Osteocyte (in vitro differentiated cells): ENCODE measurements at regions not wholly inside any gene's neighbourhood (a gene's known extent, or its start where the extent isn't known, plus 50 kb on each side); places are given as distances from the start of the nearest gene placed in this dataset.

ENCODE experiments used
- DNase-seq: peaks from one replicate; pipeline ENCODE4 v3.0.0; 2021; ENCODE audit warnings: mixed read lengths; ENCODE audit not compliant: unreplicated experiment; ENCODE audit errors: extremely low spot score
- H3K27ac Mint-ChIP-seq: one replicate; pipeline ENCODE4 v1.8.0; 2021; ENCODE audit warnings: mild to moderate bottlenecking, mixed read lengths; ENCODE audit not compliant: unreplicated experiment
- H3K27me3 Mint-ChIP-seq: one replicate; pipeline ENCODE4 v1.8.0; 2021; ENCODE audit warnings: mixed read lengths; ENCODE audit not compliant: unreplicated experiment
- H3K36me3 Mint-ChIP-seq: one replicate; pipeline ENCODE4 v1.8.0; 2021; ENCODE audit warnings: mixed read lengths; ENCODE audit not compliant: unreplicated experiment
- H3K4me1 Mint-ChIP-seq: one replicate; pipeline ENCODE4 v1.8.0; 2021; ENCODE audit warnings: mixed read lengths; ENCODE audit not compliant: unreplicated experiment
- H3K4me3 Mint-ChIP-seq: one replicate; pipeline ENCODE4 v1.8.0; 2021; ENCODE audit warnings: mild to moderate bottlenecking, moderate library complexity, mixed read lengths; ENCODE audit not compliant: unreplicated experiment
- H3K9me3 Mint-ChIP-seq: one replicate; pipeline ENCODE4 v1.8.0; 2021; ENCODE audit warnings: mixed read lengths; ENCODE audit not compliant: unreplicated experiment
- TF ChIP-seq, protein P1 (sequence below): fragments of 200-600 bp; sonication (generic); IDR thresholded peaks from 2 replicates; pipeline ENCODE4 v1.5.0; 2021; ENCODE audit warnings: antibody characterized with exemption, mild to moderate bottlenecking, moderate library complexity

DNA sequence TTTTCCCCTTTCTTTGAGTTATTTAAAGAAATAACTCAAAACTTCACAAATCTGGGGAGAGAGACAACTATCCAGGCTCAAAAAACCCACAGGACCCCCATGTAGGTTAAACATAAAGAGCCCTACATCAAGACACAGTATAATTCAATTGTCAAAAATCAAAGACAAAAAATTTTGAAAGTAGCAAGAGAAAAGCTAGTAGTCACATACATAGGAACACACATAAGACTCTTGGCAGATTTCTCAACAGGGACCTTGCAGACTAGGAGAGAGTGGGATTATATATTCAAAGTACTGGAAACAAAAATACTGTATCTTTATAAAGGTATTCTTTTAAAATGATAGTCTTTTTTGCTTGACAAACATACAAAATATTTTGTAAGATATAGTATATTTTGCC is 296.9 kb downstream of the OSTF1 start:
- no peak for DNase-seq
- Mint-ChIP-seq H3K27me3 (no peaks in the 10 kb centered on the region), H3K36me3 (peaks cover 11% of the 10 kb centered on the region), H3K27ac (no peak overlapping the region), H3K4me3 (no peak overlapping the region), H3K4me1 (peaks cover 21% of the 10 kb centered on the region), H3K9me3 (peaks cover 31% of the 10 kb centered on the region)
- TF ChIP-seq, protein P1, sequence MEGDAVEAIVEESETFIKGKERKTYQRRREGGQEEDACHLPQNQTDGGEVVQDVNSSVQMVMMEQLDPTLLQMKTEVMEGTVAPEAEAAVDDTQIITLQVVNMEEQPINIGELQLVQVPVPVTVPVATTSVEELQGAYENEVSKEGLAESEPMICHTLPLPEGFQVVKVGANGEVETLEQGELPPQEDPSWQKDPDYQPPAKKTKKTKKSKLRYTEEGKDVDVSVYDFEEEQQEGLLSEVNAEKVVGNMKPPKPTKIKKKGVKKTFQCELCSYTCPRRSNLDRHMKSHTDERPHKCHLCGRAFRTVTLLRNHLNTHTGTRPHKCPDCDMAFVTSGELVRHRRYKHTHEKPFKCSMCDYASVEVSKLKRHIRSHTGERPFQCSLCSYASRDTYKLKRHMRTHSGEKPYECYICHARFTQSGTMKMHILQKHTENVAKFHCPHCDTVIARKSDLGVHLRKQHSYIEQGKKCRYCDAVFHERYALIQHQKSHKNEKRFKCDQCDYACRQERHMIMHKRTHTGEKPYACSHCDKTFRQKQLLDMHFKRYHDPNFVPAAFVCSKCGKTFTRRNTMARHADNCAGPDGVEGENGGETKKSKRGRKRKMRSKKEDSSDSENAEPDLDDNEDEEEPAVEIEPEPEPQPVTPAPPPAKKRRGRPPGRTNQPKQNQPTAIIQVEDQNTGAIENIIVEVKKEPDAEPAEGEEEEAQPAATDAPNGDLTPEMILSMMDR, result no peak

DNA sequence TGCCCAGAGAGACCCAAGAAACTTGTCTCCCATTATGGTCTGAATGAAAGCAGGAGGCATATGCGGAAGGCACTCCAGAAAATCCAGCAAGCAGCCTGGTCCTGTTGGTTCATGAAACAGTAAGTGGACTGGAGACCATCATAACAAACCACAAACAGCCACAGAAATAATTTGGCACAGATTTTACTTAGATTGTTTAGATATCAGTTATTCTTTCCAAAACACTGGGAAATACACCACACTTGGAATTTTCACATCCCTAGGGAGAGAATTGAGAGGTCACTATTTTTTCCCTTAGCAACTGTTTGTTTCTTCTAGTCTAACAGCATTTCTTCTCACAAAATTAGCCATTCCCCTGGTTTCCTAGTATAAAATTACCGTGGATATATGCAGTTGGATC is 300.8 kb downstream of the OSTF1 start:
- Mint-ChIP-seq H3K4me3 (no peak overlapping the region), H3K36me3 (peaks cover 11% of the 10 kb centered on the region), H3K27ac (peak overlapping the region; percentile 75), H3K4me1 (peaks cover 14% of the 10 kb centered on the region), H3K9me3 (peaks cover 23% of the 10 kb centered on the region), H3K27me3 (no peaks in the 10 kb centered on the region)
- no peak for DNase-seq
- TF ChIP-seq, protein P1, result no peak

- TF ChIP-seq, protein P1, result no peak
- Mint-ChIP-seq H3K36me3 (peaks cover 2% of the 10 kb centered on the region), H3K9me3 (peaks cover 11% of the 10 kb centered on the region), H3K27ac (no peak overlapping the region), H3K4me3 (no peak overlapping the region), H3K27me3 (no peaks in the 10 kb centered on the region), H3K4me1 (peaks cover 21% of the 10 kb centered on the region)
- no peak for DNase-seq
Measured at GRCh38 chr9:75390951-75391350, 302.6 kb downstream of the OSTF1 start.

GRCh38 chr9:75391497-75391896 is 303.2 kb downstream of the OSTF1 start:
- no peaks in the 10 kb centered on the region for H3K27me3 Mint-ChIP-seq
- H3K4me1 Mint-ChIP-seq, result peaks cover 26% of the 10 kb centered on the region
- DNase-seq, result no peak
- TF ChIP-seq, protein P1, result no peak
- H3K36me3 Mint-ChIP-seq, result peaks cover 2% of the 10 kb centered on the region
- no peak overlapping the region for H3K27ac Mint-ChIP-seq
- H3K4me3 Mint-ChIP-seq, result no peak overlapping the region
- H3K9me3 Mint-ChIP-seq, result peaks cover 6% of the 10 kb centered on the region

- Mint-ChIP-seq H3K9me3 (peaks cover 10% of the 10 kb centered on the region), H3K36me3 (peaks cover 2% of the 10 kb centered on the region), H3K27me3 (no peaks in the 10 kb centered on the region), H3K4me1 (peaks cover 29% of the 10 kb centered on the region), H3K27ac (no peak overlapping the region), H3K4me3 (no peak overlapping the region)
- no peak for DNase-seq
- TF ChIP-seq, protein P1, result no peak
Measured at GRCh38 chr9:75395336-75395735, 307.0 kb downstream of the OSTF1 start.
